SK-N-SH (cell line): ENCODE measurements at regions not wholly inside any gene's neighbourhood (a gene's known extent, or its start where the extent isn't known, plus 50 kb on each side); places are given as distances from the start of the nearest gene placed in this dataset.

ENCODE experiments used
- EP300 ChIP-seq, 2 experiments: IDR thresholded peaks; 2 replicates each; pipeline versions ENCODE4 v1.4.0 to v1.6.1; 2012; ENCODE audit warnings: borderline replicate concordance in 1 of 2, low read depth in 1 of 2, low read length in 1 of 2
- JUND ChIP-seq: IDR thresholded peaks from 2 replicates; pipeline ENCODE4 v1.4.0; 2012
- POLR2AphosphoS5 ChIP-seq: IDR thresholded peaks from 2 replicates; pipeline ENCODE4 v1.6.1; 2012; ENCODE audit warnings: low read depth, low read length
- TF ChIP-seq, protein P1 (sequence below): fragments of 200-600 bp; sonication (generic); IDR thresholded peaks from 2 replicates; pipeline ENCODE4 v1.6.1; 2017; ENCODE audit warnings: antibody characterized with exemption, mild to moderate bottlenecking, moderate library complexity
- TF ChIP-seq, protein P2 (sequence below): IDR thresholded peaks from 2 replicates; pipeline ENCODE4 v1.6.1; 2012; ENCODE audit warnings: mild to moderate bottlenecking, low read depth, low read length, moderate library complexity

DNA sequence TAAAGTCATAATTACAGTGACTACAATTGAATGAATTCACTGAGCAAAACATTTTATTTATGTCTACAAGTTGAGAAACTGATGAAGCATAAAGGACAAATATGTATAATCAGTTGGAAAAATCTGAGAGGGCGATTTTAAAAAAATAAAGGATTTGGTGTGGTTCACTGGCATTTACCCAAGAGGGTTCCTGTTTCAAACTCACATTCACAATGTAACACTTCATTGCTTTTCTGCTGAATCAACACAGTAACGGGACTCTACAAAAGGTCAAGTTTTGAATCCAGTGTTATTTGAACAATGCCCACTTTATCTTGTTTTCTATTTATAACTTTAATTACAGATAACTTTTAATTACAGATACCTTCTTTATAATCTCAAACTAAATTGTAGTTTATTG lies 138.6 kb downstream of the NUDT12 start:
- TF ChIP-seq JUND = no peak
- TF ChIP-seq, protein P1, sequence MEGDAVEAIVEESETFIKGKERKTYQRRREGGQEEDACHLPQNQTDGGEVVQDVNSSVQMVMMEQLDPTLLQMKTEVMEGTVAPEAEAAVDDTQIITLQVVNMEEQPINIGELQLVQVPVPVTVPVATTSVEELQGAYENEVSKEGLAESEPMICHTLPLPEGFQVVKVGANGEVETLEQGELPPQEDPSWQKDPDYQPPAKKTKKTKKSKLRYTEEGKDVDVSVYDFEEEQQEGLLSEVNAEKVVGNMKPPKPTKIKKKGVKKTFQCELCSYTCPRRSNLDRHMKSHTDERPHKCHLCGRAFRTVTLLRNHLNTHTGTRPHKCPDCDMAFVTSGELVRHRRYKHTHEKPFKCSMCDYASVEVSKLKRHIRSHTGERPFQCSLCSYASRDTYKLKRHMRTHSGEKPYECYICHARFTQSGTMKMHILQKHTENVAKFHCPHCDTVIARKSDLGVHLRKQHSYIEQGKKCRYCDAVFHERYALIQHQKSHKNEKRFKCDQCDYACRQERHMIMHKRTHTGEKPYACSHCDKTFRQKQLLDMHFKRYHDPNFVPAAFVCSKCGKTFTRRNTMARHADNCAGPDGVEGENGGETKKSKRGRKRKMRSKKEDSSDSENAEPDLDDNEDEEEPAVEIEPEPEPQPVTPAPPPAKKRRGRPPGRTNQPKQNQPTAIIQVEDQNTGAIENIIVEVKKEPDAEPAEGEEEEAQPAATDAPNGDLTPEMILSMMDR = no peak
- no peak for TF ChIP-seq POLR2AphosphoS5
- no peak for TF ChIP-seq EP300 (IDR thresholded peaks at IDR 0.05; ENCODE audit: borderline replicate concordance in 1 of 2, low read depth in 1 of 2, low read length in 1 of 2)
- TF ChIP-seq, protein P2, sequence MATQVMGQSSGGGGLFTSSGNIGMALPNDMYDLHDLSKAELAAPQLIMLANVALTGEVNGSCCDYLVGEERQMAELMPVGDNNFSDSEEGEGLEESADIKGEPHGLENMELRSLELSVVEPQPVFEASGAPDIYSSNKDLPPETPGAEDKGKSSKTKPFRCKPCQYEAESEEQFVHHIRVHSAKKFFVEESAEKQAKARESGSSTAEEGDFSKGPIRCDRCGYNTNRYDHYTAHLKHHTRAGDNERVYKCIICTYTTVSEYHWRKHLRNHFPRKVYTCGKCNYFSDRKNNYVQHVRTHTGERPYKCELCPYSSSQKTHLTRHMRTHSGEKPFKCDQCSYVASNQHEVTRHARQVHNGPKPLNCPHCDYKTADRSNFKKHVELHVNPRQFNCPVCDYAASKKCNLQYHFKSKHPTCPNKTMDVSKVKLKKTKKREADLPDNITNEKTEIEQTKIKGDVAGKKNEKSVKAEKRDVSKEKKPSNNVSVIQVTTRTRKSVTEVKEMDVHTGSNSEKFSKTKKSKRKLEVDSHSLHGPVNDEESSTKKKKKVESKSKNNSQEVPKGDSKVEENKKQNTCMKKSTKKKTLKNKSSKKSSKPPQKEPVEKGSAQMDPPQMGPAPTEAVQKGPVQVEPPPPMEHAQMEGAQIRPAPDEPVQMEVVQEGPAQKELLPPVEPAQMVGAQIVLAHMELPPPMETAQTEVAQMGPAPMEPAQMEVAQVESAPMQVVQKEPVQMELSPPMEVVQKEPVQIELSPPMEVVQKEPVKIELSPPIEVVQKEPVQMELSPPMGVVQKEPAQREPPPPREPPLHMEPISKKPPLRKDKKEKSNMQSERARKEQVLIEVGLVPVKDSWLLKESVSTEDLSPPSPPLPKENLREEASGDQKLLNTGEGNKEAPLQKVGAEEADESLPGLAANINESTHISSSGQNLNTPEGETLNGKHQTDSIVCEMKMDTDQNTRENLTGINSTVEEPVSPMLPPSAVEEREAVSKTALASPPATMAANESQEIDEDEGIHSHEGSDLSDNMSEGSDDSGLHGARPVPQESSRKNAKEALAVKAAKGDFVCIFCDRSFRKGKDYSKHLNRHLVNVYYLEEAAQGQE = no peak
